GM12872 (cell line): ENCODE measurements at regions not wholly inside any gene's neighbourhood (a gene's known extent, or its start where the extent isn't known, plus 50 kb on each side); places are given as distances from the start of the nearest gene placed in this dataset.

ENCODE experiments used
- TF ChIP-seq, protein P1 (sequence below): IDR thresholded peaks from 3 replicates; pipeline ENCODE4 v1.5.1; 2011; ENCODE audit warnings: low read depth, mild to moderate bottlenecking, low read length, moderate library complexity; ENCODE audit not compliant: insufficient read depth

GRCh38 chr5:164346785-164347630 lies 841.6 kb downstream of the MAT2B start:
- TF ChIP-seq, protein P1, sequence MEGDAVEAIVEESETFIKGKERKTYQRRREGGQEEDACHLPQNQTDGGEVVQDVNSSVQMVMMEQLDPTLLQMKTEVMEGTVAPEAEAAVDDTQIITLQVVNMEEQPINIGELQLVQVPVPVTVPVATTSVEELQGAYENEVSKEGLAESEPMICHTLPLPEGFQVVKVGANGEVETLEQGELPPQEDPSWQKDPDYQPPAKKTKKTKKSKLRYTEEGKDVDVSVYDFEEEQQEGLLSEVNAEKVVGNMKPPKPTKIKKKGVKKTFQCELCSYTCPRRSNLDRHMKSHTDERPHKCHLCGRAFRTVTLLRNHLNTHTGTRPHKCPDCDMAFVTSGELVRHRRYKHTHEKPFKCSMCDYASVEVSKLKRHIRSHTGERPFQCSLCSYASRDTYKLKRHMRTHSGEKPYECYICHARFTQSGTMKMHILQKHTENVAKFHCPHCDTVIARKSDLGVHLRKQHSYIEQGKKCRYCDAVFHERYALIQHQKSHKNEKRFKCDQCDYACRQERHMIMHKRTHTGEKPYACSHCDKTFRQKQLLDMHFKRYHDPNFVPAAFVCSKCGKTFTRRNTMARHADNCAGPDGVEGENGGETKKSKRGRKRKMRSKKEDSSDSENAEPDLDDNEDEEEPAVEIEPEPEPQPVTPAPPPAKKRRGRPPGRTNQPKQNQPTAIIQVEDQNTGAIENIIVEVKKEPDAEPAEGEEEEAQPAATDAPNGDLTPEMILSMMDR: no peak

- TF ChIP-seq, protein P1: no peak
These were observed 844.8 kb downstream of the MAT2B start for GRCh38 chr5:164350236-164350635.

- TF ChIP-seq, protein P1: no peak
These were observed 845.9 kb downstream of the MAT2B start for GRCh38 chr5:164351245-164351834.

DNA sequence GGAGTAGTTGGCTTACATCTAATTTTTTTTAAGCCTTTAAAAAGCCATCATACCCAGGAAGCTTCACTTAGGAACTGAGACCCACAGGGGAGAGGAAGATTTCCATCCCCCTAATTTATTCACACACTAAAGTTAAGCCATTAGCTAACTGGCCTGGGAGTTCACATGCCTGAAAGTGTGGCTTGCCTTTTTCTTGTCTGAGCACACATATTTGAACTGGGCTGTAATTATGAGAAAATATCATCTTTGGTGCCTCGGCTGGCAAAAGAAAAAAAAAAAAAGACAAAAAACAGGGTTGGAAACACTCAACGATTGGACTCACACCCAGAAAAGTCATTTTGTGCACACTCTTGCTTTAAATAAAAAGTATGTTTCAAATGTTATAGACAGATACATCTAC lies 847.3 kb downstream of the MAT2B start:
- TF ChIP-seq, protein P1: no peak

DNA sequence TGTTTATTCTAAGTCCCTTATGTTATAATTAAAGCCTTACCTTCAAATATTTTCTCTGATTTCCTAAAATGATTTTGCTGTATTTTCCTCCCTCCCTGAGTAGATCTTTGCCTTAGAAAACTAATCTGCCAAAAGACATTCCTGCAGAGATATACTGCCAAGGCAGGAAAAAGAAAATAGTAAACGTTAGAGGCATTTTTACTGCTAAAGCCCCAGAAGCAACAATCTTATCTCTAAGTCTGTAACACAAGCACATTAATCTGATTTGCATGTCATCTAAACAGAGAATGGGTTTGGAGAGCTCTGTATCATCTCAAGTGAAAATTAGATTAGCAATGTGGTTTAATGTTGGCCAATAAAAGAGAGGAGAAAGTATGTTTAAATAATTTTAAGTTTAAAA lies 847.7 kb downstream of the MAT2B start:
- TF ChIP-seq, protein P1: no peak

GRCh38 chr5:164354139-164354751 lies 848.8 kb downstream of the MAT2B start:
- TF ChIP-seq, protein P1: no peak

GRCh38 chr5:164355267-164355830 lies 849.9 kb downstream of the MAT2B start:
- TF ChIP-seq, protein P1: no peak
